Fibroblast of lung (primary cell): ENCODE measurements at regions not wholly inside any gene's neighbourhood (a gene's known extent, or its start where the extent isn't known, plus 50 kb on each side); places are given as distances from the start of the nearest gene placed in this dataset.
A peak's percentile ranks its signal among the peaks of the same experiment; 100 is the strongest.

Experiments
- DNase-seq, 2 donors: peaks; one replicate each; pipeline versions ENCODE4 v3.0.0 to v3.0.0-alpha.2; 2010; ENCODE audit warnings: low read depth in 2 of 2
- H2AFZ ChIP-seq: 2 replicates; pipeline ENCODE4 v1.5.1; 2012; ENCODE audit warnings: low read length, control low read depth, inconsistent platforms
- H3K27ac ChIP-seq: 2 replicates; pipeline ENCODE4 v1.5.1; 2011; ENCODE audit warnings: low read length, control low read depth; ENCODE audit not compliant: insufficient read depth
- H3K27me3 ChIP-seq: 2 replicates; pipeline ENCODE4 v1.5.1; 2011; ENCODE audit warnings: mild to moderate bottlenecking, low read length; ENCODE audit not compliant: control insufficient read depth, insufficient read depth
- H3K36me3 ChIP-seq: 2 replicates; pipeline ENCODE4 v1.5.1; 2011; ENCODE audit warnings: low read length; ENCODE audit not compliant: control insufficient read depth, insufficient read depth
- H3K4me1 ChIP-seq: 2 replicates; pipeline ENCODE4 v1.5.1; 2011; ENCODE audit warnings: low read length; ENCODE audit not compliant: control insufficient read depth, insufficient read depth; ENCODE audit errors: extremely low read depth
- H3K4me2 ChIP-seq: 2 replicates; pipeline ENCODE4 v1.5.1; 2011; ENCODE audit warnings: low read length, control low read depth; ENCODE audit not compliant: insufficient read depth; ENCODE audit errors: extremely low read depth
- H3K4me3 ChIP-seq, 4 experiments: fragments of 200-600 bp in 1 of 4; sonication (generic) in 1 of 4; replicated peaks in 1 of 4; 2 replicates each; pipeline ENCODE4 v1.5.1; 2011 to 2016; ENCODE audit warnings: low read length in 4 of 4, low read depth in 3 of 4, mild to moderate bottlenecking in 3 of 4, control low read depth in 2 of 4, inconsistent platforms in 1 of 4, mixed read lengths in 1 of 4; ENCODE audit not compliant: insufficient read depth in 1 of 4; ENCODE audit errors: control extremely low read depth in 1 of 4
- H3K79me2 ChIP-seq: 2 replicates; pipeline ENCODE4 v1.5.1; 2012; ENCODE audit warnings: mild to moderate bottlenecking, low read length, inconsistent platforms; ENCODE audit not compliant: control insufficient read depth, insufficient read depth
- H3K9ac ChIP-seq: 2 replicates; pipeline ENCODE4 v1.5.1; 2011; ENCODE audit warnings: mild to moderate bottlenecking, low read length, control low read depth; ENCODE audit not compliant: insufficient read depth
- H3K9me3 ChIP-seq: 2 replicates; pipeline ENCODE4 v1.5.1; 2012; ENCODE audit warnings: low read depth, low read length; ENCODE audit not compliant: control insufficient read depth, insufficient read depth
- H4K20me1 ChIP-seq: 2 replicates; pipeline ENCODE4 v1.5.1; 2011; ENCODE audit warnings: low read length; ENCODE audit not compliant: control insufficient read depth, insufficient read depth; ENCODE audit errors: extremely low read depth
- CTCF ChIP-seq, 2 donors: IDR thresholded peaks in 1 of 2; conservative IDR thresholded peaks in 1 of 2; 1 replicate in 1 of 2; 2 replicates in 1 of 2; pipeline ENCODE4 v1.5.1; 2011 to 2012; ENCODE audit warnings: low read length in 2 of 2, control low read depth in 1 of 2, inconsistent platforms in 1 of 2, low read depth in 1 of 2, mild to moderate bottlenecking in 1 of 2
- EZH2 ChIP-seq: IDR thresholded peaks from 2 replicates; pipeline ENCODE4 v1.5.1; 2012; ENCODE audit warnings: low read length, control low read depth, mild to moderate bottlenecking; ENCODE audit errors: missing control alignments

- Histone ChIP-seq H3K9me3 (no peaks in the 10 kb centered on the region), H3K79me2 (no peaks in the 10 kb centered on the region), H3K4me3 (no peak overlapping the region), H3K4me2 (no peak overlapping the region), H3K27me3 (no peaks in the 10 kb centered on the region), H3K9ac (no peak overlapping the region), H3K36me3 (no peaks in the 10 kb centered on the region), H4K20me1 (no peaks in the 10 kb centered on the region), H3K4me1 (no peaks in the 10 kb centered on the region), H2AFZ (no peak overlapping the region), H3K27ac (no peak overlapping the region)
- TF ChIP-seq CTCF (conservative IDR thresholded peaks at IDR 0.05 in 1 of 2, IDR thresholded peaks at IDR 0.05 in 1 of 2; ENCODE audit: low read depth in 1 of 2, low read length in 2 of 2) (no peak), EZH2 (no peak)
- DNase-seq: no peak
These were observed 179.8 kb upstream of the NOX3 start for GRCh38 chr6:155635416-155635815.

GRCh38 chr6:155630085-155630484 lies 174.4 kb upstream of the NOX3 start:
- TF ChIP-seq CTCF (conservative IDR thresholded peaks at IDR 0.05 in 1 of 2, IDR thresholded peaks at IDR 0.05 in 1 of 2; ENCODE audit: low read depth in 1 of 2, low read length in 2 of 2): no peak
- no peak for TF ChIP-seq EZH2
- Histone ChIP-seq H3K27ac (no peak overlapping the region), H3K9ac (no peak overlapping the region), H2AFZ (no peak overlapping the region), H3K79me2 (no peaks in the 10 kb centered on the region), H3K36me3 (no peaks in the 10 kb centered on the region), H3K9me3 (no peaks in the 10 kb centered on the region), H3K4me3 (no peak overlapping the region), H3K27me3 (no peaks in the 10 kb centered on the region), H3K4me1 (no peaks in the 10 kb centered on the region), H4K20me1 (no peaks in the 10 kb centered on the region), H3K4me2 (no peak overlapping the region)
- peak in 1 of 2 donors; percentile 2 for DNase-seq

GRCh38 chr6:155629652-155630051 lies 174.0 kb upstream of the NOX3 start:
- no peaks in the 10 kb centered on the region for H3K9me3 ChIP-seq
- H3K36me3 ChIP-seq: no peaks in the 10 kb centered on the region
- no peak overlapping the region for H3K27ac ChIP-seq
- no peaks in the 10 kb centered on the region for H4K20me1 ChIP-seq
- H3K4me2 ChIP-seq: no peak overlapping the region
- H3K9ac ChIP-seq: no peak overlapping the region
- H3K27me3 ChIP-seq: no peaks in the 10 kb centered on the region
- H3K4me1 ChIP-seq: no peaks in the 10 kb centered on the region
- H2AFZ ChIP-seq: no peak overlapping the region
- TF ChIP-seq EZH2 (no peak), CTCF (conservative IDR thresholded peaks at IDR 0.05 in 1 of 2, IDR thresholded peaks at IDR 0.05 in 1 of 2; ENCODE audit: low read depth in 1 of 2, low read length in 2 of 2) (no peak)
- no peak for DNase-seq
- H3K79me2 ChIP-seq: no peaks in the 10 kb centered on the region
- H3K4me3 ChIP-seq: no peak overlapping the region
